ENCODE measurements at regions not wholly inside any gene's neighbourhood (a gene's known extent, or its start where the extent isn't known, plus 50 kb on each side); places are given as distances from the start of the nearest gene placed in this dataset.
"Not testable (repeated sequence)": the region's sequence is repeated elsewhere in the genome, so short reads cannot be mapped to it uniquely, and the experiment has no call there.

DNA sequence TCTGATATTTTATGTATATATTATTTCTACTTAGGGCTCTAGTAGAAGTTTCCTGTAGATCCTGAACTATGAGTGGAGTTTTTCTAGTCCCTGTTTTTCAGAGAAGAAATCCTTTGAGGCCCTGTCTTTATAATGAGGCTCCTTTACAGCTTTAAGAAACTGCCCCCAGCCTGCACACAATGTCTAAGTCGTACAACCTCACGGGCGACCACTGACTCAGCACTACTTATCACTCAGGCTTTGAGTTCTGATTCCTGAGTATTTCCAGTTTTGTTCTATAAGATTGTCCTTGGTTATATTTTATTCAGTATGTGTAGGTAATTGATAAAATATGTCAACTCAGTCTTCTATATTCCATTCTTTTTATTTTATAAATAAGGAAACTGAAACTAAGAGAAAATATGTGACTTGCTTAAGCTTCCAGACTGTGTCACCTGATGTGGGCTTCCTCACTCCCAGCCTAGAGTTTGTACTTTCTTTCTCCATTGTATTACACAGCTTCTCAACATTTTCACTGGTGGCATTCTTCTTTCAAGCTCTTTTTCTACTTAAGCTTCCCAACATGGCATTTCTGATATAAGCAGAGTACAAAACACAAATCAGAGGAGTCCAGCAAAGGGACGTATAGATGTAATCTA is 167.0 kb downstream of the TBX18 start:
- no peaks in the 10 kb centered on the region for H3K9me3 ChIP-seq
- H3K27me3 ChIP-seq: no peaks in the 10 kb centered on the region
- H3K27ac ChIP-seq: no peak overlapping the region
- DNase-seq (no peak), ATAC-seq (no peak)
- intact Hi-C loops (cut with DNase I; ENCODE audit: low total_unique reads): no loop called here
- TF ChIP-seq POLR2A (IDR thresholded peaks at IDR 0.05): no peak
- TF ChIP-seq, protein P1, sequence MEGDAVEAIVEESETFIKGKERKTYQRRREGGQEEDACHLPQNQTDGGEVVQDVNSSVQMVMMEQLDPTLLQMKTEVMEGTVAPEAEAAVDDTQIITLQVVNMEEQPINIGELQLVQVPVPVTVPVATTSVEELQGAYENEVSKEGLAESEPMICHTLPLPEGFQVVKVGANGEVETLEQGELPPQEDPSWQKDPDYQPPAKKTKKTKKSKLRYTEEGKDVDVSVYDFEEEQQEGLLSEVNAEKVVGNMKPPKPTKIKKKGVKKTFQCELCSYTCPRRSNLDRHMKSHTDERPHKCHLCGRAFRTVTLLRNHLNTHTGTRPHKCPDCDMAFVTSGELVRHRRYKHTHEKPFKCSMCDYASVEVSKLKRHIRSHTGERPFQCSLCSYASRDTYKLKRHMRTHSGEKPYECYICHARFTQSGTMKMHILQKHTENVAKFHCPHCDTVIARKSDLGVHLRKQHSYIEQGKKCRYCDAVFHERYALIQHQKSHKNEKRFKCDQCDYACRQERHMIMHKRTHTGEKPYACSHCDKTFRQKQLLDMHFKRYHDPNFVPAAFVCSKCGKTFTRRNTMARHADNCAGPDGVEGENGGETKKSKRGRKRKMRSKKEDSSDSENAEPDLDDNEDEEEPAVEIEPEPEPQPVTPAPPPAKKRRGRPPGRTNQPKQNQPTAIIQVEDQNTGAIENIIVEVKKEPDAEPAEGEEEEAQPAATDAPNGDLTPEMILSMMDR (IDR thresholded peaks at IDR 0.05 in 4 of 5, conservative IDR thresholded peaks at IDR 0.05 in 1 of 5): no peak
- H3K4me3 ChIP-seq: no peak overlapping the region
- H3K36me3 ChIP-seq: no peaks in the 10 kb centered on the region
- in situ Hi-C loops (cut with MboI; ENCODE audit: low sequenced_read_pairs in 4 of 4): no loop called here
- H3K4me1 ChIP-seq: no peaks in the 10 kb centered on the region

DNA sequence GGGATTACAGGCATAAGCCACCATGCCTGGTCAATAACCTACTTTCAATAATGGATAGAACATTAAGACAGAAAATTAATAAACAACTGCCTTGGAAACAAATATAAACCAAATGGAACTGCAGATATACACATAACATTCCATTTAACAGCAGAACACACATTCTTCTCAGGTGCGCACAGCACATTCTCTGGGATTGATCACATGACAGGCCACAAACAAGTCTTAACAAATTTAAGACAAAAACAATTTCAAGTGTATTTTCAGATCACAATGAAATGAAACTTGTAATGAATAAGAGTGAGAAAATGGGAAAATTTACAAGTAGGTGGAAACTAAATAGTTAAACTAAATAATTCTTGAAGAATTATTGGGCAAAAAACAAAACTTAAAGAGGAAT is 167.9 kb downstream of the TBX18 start:
- Histone ChIP-seq H3K4me1 (no peaks in the 10 kb centered on the region), H3K4me3 (no peak overlapping the region), H3K27ac (no peak overlapping the region), H3K36me3 (no peaks in the 10 kb centered on the region), H3K9me3 (no peaks in the 10 kb centered on the region), H3K27me3 (no peaks in the 10 kb centered on the region)
- DNase-seq (no peak), ATAC-seq (no peak)
- intact Hi-C loops (cut with DNase I; ENCODE audit: low total_unique reads): no loop called here
- in situ Hi-C loops (cut with MboI; ENCODE audit: low sequenced_read_pairs in 4 of 4): no loop called here
- TF ChIP-seq POLR2A (IDR thresholded peaks at IDR 0.05): no peak
- TF ChIP-seq, protein P1 (IDR thresholded peaks at IDR 0.05 in 4 of 5, conservative IDR thresholded peaks at IDR 0.05 in 1 of 5): no peak

GRCh38 chr6:84588697-84589080 is 175.7 kb downstream of the TBX18 start:
- TF ChIP-seq, protein P1 (IDR thresholded peaks at IDR 0.05 in 4 of 5, conservative IDR thresholded peaks at IDR 0.05 in 1 of 5): no peak
- no peak for TF ChIP-seq POLR2A (IDR thresholded peaks at IDR 0.05)
- Histone ChIP-seq H3K27me3 (no peaks in the 10 kb centered on the region), H3K9me3 (no peaks in the 10 kb centered on the region), H3K36me3 (no peaks in the 10 kb centered on the region), H3K4me3 (no peak overlapping the region), H3K4me1 (no peaks in the 10 kb centered on the region), H3K27ac (no peak overlapping the region)
- DNase-seq (no peak), ATAC-seq (no peak)
- in situ Hi-C loops (cut with MboI; ENCODE audit: low sequenced_read_pairs in 4 of 4): no loop called here
- intact Hi-C loops (cut with DNase I; ENCODE audit: low total_unique reads): no loop called here

DNA sequence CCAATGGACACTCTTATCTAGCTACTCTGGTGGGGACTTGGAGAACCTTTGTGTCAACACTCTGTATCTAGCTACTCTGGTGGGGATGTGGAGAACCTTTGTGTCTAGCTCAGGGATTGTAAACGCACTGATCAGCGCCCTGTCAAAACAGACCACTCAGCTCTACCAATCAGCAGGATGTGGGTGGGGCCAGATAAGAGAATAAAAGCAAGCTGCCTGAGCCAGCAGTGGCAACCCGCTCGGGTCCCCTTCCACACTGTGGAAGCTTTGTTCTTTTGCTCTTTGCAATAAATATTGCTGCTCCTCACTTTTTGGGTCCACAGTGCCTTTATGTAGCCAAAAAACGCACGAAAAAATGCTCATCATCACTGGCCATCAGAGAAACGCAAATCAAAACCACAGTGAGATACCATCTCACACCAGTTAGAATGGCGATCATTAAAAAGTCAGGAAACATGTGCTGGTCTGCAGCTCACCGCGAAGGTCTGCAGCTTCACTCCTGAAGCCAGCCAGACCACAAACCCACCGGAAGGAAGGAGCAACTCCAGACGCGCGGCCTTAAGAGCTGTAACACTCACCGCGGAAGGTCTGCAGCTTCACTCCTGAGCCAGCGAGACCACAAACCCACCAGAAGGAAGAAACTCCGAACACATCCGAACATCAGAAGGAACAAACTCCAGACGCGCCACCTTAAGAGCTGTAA is 176.3 kb downstream of the TBX18 start:
- H3K36me3 ChIP-seq; in situ Hi-C loops (cut with MboI; ENCODE audit: low sequenced_read_pairs in 4 of 4); intact Hi-C loops (cut with DNase I; ENCODE audit: low total_unique reads); H3K9me3 ChIP-seq; H3K4me1 ChIP-seq; H3K4me3 ChIP-seq; ATAC-seq; H3K27me3 ChIP-seq; H3K27ac ChIP-seq; DNase-seq: not testable (repeated sequence)

DNA sequence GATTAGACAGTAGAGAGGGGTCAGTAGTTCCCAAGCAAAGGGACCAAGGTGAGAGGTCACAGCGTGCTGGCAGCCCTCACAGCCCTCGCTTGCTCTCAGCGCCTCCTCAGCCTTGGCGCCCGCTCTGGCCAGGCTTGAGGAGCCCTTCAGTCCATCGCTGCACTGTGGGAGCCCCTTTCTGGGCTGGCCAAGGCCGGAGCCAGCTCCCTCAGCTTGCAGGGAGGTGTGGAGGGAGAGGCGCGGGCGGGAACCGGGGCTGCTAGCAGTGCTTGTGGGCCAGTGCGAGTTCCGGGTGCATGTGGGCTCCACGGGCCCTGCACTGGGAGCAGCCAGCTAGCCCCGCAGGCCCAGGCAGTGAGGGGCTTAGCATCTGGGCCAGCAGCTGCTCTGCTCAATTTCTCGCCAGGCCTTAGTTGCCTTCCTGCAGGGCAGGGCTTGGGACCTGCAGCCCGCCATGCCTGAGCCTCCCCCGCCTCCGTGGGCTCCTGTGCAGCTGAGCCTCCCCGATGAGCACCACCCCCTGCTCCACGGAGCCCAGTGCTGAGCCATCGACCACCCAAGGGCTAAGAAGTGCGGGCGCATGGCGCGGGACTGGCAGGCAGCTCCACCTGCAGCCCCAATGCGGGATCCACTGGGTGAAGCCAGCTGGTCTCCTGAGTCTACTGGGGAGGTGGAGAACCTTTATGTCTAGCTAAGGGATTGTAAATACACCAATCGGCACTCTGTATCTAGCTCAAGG is 177.0 kb downstream of the TBX18 start:
- H3K27me3 ChIP-seq; in situ Hi-C loops (cut with MboI; ENCODE audit: low sequenced_read_pairs in 4 of 4); DNase-seq; H3K36me3 ChIP-seq; intact Hi-C loops (cut with DNase I; ENCODE audit: low total_unique reads); H3K4me3 ChIP-seq; H3K4me1 ChIP-seq; H3K9me3 ChIP-seq; ATAC-seq; H3K27ac ChIP-seq: not testable (repeated sequence)
